ENCODE measurements at regions not wholly inside any gene's neighbourhood (a gene's known extent, or its start where the extent isn't known, plus 50 kb on each side); places are given as distances from the start of the nearest gene placed in this dataset.

- DNase-seq, result no peak
- Histone ChIP-seq H3K27me3 (ENCODE audit: control insufficient read depth in 1 of 2, insufficient read depth in 1 of 2, low read length in 2 of 2) (no peaks in the 10 kb centered on the region), H3K4me2 (ENCODE audit: low read length, poor library complexity, severe bottlenecking) (no peak overlapping the region), H3K4ac (ENCODE audit: low read depth in 1 of 2, low read length in 2 of 2) (no peak overlapping the region), H3K4me1 (ENCODE audit: control insufficient read depth, insufficient read depth, low read depth, low read length) (peaks cover 5% of the 10 kb centered on the region), H3K27ac (ENCODE audit: low read length, poor library complexity, severe bottlenecking) (no peak overlapping the region), H2BK120ac (ENCODE audit: low read depth, low read length) (no peak overlapping the region), H2AFZ (ENCODE audit: low read depth, low read length) (no peak overlapping the region), H2AK5ac (ENCODE audit: low read length, severe bottlenecking) (no peak overlapping the region), H4K8ac (ENCODE audit: low read length) (no peak overlapping the region), H3K18ac (ENCODE audit: low read depth in 1 of 2, low read length in 2 of 2) (no peak overlapping the region), H3K9ac (ENCODE audit: low read length) (no peak overlapping the region), H3K4me3 (ENCODE audit: insufficient read depth in 1 of 2, low read depth in 1 of 2, low read length in 2 of 2) (no peak overlapping the region), H3K36me3 (ENCODE audit: control insufficient read depth in 1 of 2, insufficient read depth in 2 of 2, low read depth in 1 of 2, low read length in 2 of 2) (no peaks in the 10 kb centered on the region), H4K91ac (ENCODE audit: low read length) (no peak overlapping the region), H2BK12ac (ENCODE audit: low read length in 2 of 2) (no peak overlapping the region), H3K23ac (ENCODE audit: low read length in 2 of 2) (no peak overlapping the region), H3K79me1 (replicated peaks; ENCODE audit: low read length, poor library complexity, severe bottlenecking) (no peaks in the 10 kb centered on the region), H3K14ac (ENCODE audit: low read length in 2 of 2) (no peak overlapping the region), H2BK5ac (ENCODE audit: low read depth, low read length, poor library complexity, severe bottlenecking) (no peak overlapping the region), H3K9me3 (ENCODE audit: control insufficient read depth, low read length) (no peaks in the 10 kb centered on the region), H2BK15ac (ENCODE audit: low read depth, poor library complexity, severe bottlenecking) (no peak overlapping the region)
- WGBS, result 100% methylated on average over 2 of the region's 2 CpGs
These were observed 136.8 kb downstream of the ALDH8A1 start for GRCh38 chr6:134813146-134813545.

DNA sequence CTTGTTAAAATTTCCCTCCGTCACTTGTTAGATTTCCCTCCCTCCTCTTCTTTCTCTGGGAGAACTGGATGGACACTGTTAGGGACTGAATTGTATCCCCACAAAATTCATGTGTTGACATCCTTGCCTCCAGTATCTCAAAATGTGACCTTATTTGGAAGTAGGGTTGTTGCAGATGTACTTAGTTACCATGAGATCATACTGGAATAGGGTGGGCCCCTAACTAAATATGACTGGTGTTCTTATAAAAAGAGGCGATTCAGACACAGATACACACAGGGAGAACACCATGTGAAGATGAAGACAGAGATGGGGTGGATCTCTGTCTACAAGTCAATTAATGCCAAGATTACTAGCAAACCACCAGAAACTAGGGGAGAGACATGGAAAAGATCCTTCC lies 139.5 kb downstream of the ALDH8A1 start:
- Histone ChIP-seq H3K27me3 (ENCODE audit: control insufficient read depth in 1 of 2, insufficient read depth in 1 of 2, low read length in 2 of 2) (no peaks in the 10 kb centered on the region), H2BK5ac (ENCODE audit: low read depth, low read length, poor library complexity, severe bottlenecking) (no peak overlapping the region), H3K18ac (ENCODE audit: low read depth in 1 of 2, low read length in 2 of 2) (no peak overlapping the region), H2BK15ac (ENCODE audit: low read depth, poor library complexity, severe bottlenecking) (no peak overlapping the region), H4K8ac (ENCODE audit: low read length) (no peak overlapping the region), H3K9me3 (ENCODE audit: control insufficient read depth, low read length) (no peaks in the 10 kb centered on the region), H3K4ac (ENCODE audit: low read depth in 1 of 2, low read length in 2 of 2) (no peak overlapping the region), H3K4me3 (ENCODE audit: insufficient read depth in 1 of 2, low read depth in 1 of 2, low read length in 2 of 2) (no peak overlapping the region), H2AK5ac (ENCODE audit: low read length, severe bottlenecking) (no peak overlapping the region), H3K9ac (ENCODE audit: low read length) (no peak overlapping the region), H3K23ac (ENCODE audit: low read length in 2 of 2) (no peak overlapping the region), H4K91ac (ENCODE audit: low read length) (no peak overlapping the region), H3K36me3 (ENCODE audit: control insufficient read depth in 1 of 2, insufficient read depth in 2 of 2, low read depth in 1 of 2, low read length in 2 of 2) (no peaks in the 10 kb centered on the region), H3K79me1 (replicated peaks; ENCODE audit: low read length, poor library complexity, severe bottlenecking) (no peaks in the 10 kb centered on the region), H3K27ac (ENCODE audit: low read length, poor library complexity, severe bottlenecking) (no peak overlapping the region), H2AFZ (ENCODE audit: low read depth, low read length) (no peak overlapping the region), H2BK12ac (ENCODE audit: low read length in 2 of 2) (no peak overlapping the region), H2BK120ac (ENCODE audit: low read depth, low read length) (no peak overlapping the region), H3K14ac (ENCODE audit: low read length in 2 of 2) (no peak overlapping the region), H3K4me1 (ENCODE audit: control insufficient read depth, insufficient read depth, low read depth, low read length) (peaks cover 4% of the 10 kb centered on the region), H3K4me2 (ENCODE audit: low read length, poor library complexity, severe bottlenecking) (no peak overlapping the region)
- DNase-seq, result no peak
- 100% methylated on average over 1 of the region's 2 CpGs for WGBS

DNA sequence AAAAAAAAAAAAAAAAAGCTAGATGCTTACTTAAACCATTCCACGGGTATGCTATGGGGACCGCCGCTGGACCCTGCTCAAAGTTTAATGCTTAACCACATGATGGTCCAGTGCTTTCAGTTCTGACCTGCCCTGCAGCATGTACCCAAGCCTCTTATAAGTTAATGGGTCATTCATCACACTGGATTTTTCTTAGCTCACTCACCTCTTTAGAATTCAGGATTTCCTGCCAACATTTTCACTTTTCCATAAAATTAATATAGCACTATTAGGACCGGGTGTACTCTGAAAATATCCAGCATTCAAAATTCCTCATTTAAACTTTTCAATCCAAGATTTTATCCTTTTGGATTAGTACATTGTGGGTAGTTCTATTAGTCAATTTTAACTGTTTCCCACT lies 140.8 kb downstream of the ALDH8A1 start:
- H3K4ac ChIP-seq (ENCODE audit: low read depth in 1 of 2, low read length in 2 of 2), result no peak overlapping the region
- H2BK12ac ChIP-seq (ENCODE audit: low read length in 2 of 2), result no peak overlapping the region
- no peaks in the 10 kb centered on the region for H3K79me1 ChIP-seq (replicated peaks; ENCODE audit: low read length, poor library complexity, severe bottlenecking)
- WGBS, result 67% methylated on average over 3 of the region's 4 CpGs
- H4K91ac ChIP-seq (ENCODE audit: low read length), result no peak overlapping the region
- peak overlapping the region; percentile 13 for H3K9ac ChIP-seq (ENCODE audit: low read length)
- no peak overlapping the region for H3K4me3 ChIP-seq (ENCODE audit: insufficient read depth in 1 of 2, low read depth in 1 of 2, low read length in 2 of 2)
- no peak overlapping the region for H3K4me2 ChIP-seq (ENCODE audit: low read length, poor library complexity, severe bottlenecking)
- no peak overlapping the region for H3K18ac ChIP-seq (ENCODE audit: low read depth in 1 of 2, low read length in 2 of 2)
- H3K36me3 ChIP-seq (ENCODE audit: control insufficient read depth in 1 of 2, insufficient read depth in 2 of 2, low read depth in 1 of 2, low read length in 2 of 2), result no peaks in the 10 kb centered on the region
- no peak overlapping the region for H2BK15ac ChIP-seq (ENCODE audit: low read depth, poor library complexity, severe bottlenecking)
- H3K27me3 ChIP-seq (ENCODE audit: control insufficient read depth in 1 of 2, insufficient read depth in 1 of 2, low read length in 2 of 2), result no peaks in the 10 kb centered on the region
- H2BK5ac ChIP-seq (ENCODE audit: low read depth, low read length, poor library complexity, severe bottlenecking), result no peak overlapping the region
- H2AK5ac ChIP-seq (ENCODE audit: low read length, severe bottlenecking), result no peak overlapping the region
- no peak overlapping the region for H3K14ac ChIP-seq (ENCODE audit: low read length in 2 of 2)
- H3K27ac ChIP-seq (ENCODE audit: low read length, poor library complexity, severe bottlenecking), result no peak overlapping the region
- no peak overlapping the region for H4K8ac ChIP-seq (ENCODE audit: low read length)
- H2AFZ ChIP-seq (ENCODE audit: low read depth, low read length), result no peak overlapping the region
- no peak overlapping the region for H3K23ac ChIP-seq (ENCODE audit: low read length in 2 of 2)
- no peak overlapping the region for H2BK120ac ChIP-seq (ENCODE audit: low read depth, low read length)
- peak; percentile 20 for DNase-seq
- H3K9me3 ChIP-seq (ENCODE audit: control insufficient read depth, low read length), result no peaks in the 10 kb centered on the region
- H3K4me1 ChIP-seq (ENCODE audit: control insufficient read depth, insufficient read depth, low read depth, low read length), result peaks cover 2% of the 10 kb centered on the region

GRCh38 chr6:134806180-134806798 lies 143.6 kb downstream of the ALDH8A1 start:
- no peaks in the 10 kb centered on the region for H3K79me1 ChIP-seq (replicated peaks; ENCODE audit: low read length, poor library complexity, severe bottlenecking)
- no peak overlapping the region for H2BK12ac ChIP-seq (ENCODE audit: low read length in 2 of 2)
- H3K36me3 ChIP-seq (ENCODE audit: control insufficient read depth in 1 of 2, insufficient read depth in 2 of 2, low read depth in 1 of 2, low read length in 2 of 2), result no peaks in the 10 kb centered on the region
- no peak overlapping the region for H4K91ac ChIP-seq (ENCODE audit: low read length)
- no peak overlapping the region for H4K8ac ChIP-seq (ENCODE audit: low read length)
- H2AFZ ChIP-seq (ENCODE audit: low read depth, low read length), result no peak overlapping the region
- H3K4ac ChIP-seq (ENCODE audit: low read depth in 1 of 2, low read length in 2 of 2), result no peak overlapping the region
- no peak overlapping the region for H3K14ac ChIP-seq (ENCODE audit: low read length in 2 of 2)
- 91% methylated on average over 4 of the region's 5 CpGs for WGBS
- H3K23ac ChIP-seq (ENCODE audit: low read length in 2 of 2), result no peak overlapping the region
- no peaks in the 10 kb centered on the region for H3K9me3 ChIP-seq (ENCODE audit: control insufficient read depth, low read length)
- no peak overlapping the region for H2AK5ac ChIP-seq (ENCODE audit: low read length, severe bottlenecking)
- peaks cover 7% of the 10 kb centered on the region for H3K4me1 ChIP-seq (ENCODE audit: control insufficient read depth, insufficient read depth, low read depth, low read length)
- H3K27ac ChIP-seq (ENCODE audit: low read length, poor library complexity, severe bottlenecking), result no peak overlapping the region
- H3K9ac ChIP-seq (ENCODE audit: low read length), result no peak overlapping the region
- H2BK5ac ChIP-seq (ENCODE audit: low read depth, low read length, poor library complexity, severe bottlenecking), result no peak overlapping the region
- no peak overlapping the region for H3K4me3 ChIP-seq (ENCODE audit: insufficient read depth in 1 of 2, low read depth in 1 of 2, low read length in 2 of 2)
- DNase-seq, result no peak
- H3K27me3 ChIP-seq (ENCODE audit: control insufficient read depth in 1 of 2, insufficient read depth in 1 of 2, low read length in 2 of 2), result no peaks in the 10 kb centered on the region
- H3K4me2 ChIP-seq (ENCODE audit: low read length, poor library complexity, severe bottlenecking), result no peak overlapping the region
- no peak overlapping the region for H2BK15ac ChIP-seq (ENCODE audit: low read depth, poor library complexity, severe bottlenecking)
- no peak overlapping the region for H2BK120ac ChIP-seq (ENCODE audit: low read depth, low read length)
- no peak overlapping the region for H3K18ac ChIP-seq (ENCODE audit: low read depth in 1 of 2, low read length in 2 of 2)

Measured in mesenchymal stem cell (in vitro differentiated cells and primary cell).